Nephron (organoid): ENCODE measurements at regions not wholly inside any gene's neighbourhood (a gene's known extent, or its start where the extent isn't known, plus 50 kb on each side); places are given as distances from the start of the nearest gene placed in this dataset.

Source experiments
- H3K27ac Mint-ChIP-seq, 3 experiments: 2 replicates each; pipeline ENCODE4 v1.8.0; 2020; ENCODE audit warnings: mixed read lengths in 3 of 3, mild to moderate bottlenecking in 2 of 3, moderate library complexity in 1 of 3
- H3K27me3 Mint-ChIP-seq: 2 replicates; pipeline ENCODE4 v1.8.0; 2021; ENCODE audit warnings: low read depth, mild to moderate bottlenecking, moderate library complexity, mixed read lengths
- H3K36me3 Mint-ChIP-seq: 2 replicates; pipeline ENCODE4 v1.8.0; 2020; ENCODE audit warnings: low read depth, mixed read lengths
- H3K4me1 Mint-ChIP-seq: 2 replicates; pipeline ENCODE4 v1.8.0; 2020; ENCODE audit warnings: mixed read lengths
- H3K4me3 Mint-ChIP-seq, 3 experiments: 2 replicates each; pipeline ENCODE4 v1.8.0; 2020; ENCODE audit warnings: mild to moderate bottlenecking in 3 of 3, mixed read lengths in 3 of 3, moderate library complexity in 2 of 3
- H3K9me3 Mint-ChIP-seq: 2 replicates; pipeline ENCODE4 v1.8.0; 2020; ENCODE audit warnings: mixed read lengths
- CTCF ChIP-seq, 3 experiments: fragments of 200-600 bp; sonication (generic); IDR thresholded peaks; one replicate each; pipeline ENCODE4 v1.5.0; 2021; ENCODE audit warnings: antibody characterized with exemption in 3 of 3; ENCODE audit not compliant: unreplicated experiment in 3 of 3

- no peaks in the 10 kb centered on the region for H3K27me3 Mint-ChIP-seq
- TF ChIP-seq CTCF (IDR thresholded peaks at IDR 0.05; ENCODE audit: unreplicated experiment in 3 of 3) = no peak
- H3K4me3 Mint-ChIP-seq = no peak overlapping the region
- H3K4me1 Mint-ChIP-seq = no peaks in the 10 kb centered on the region
- H3K36me3 Mint-ChIP-seq = no peaks in the 10 kb centered on the region
- no peak overlapping the region for H3K27ac Mint-ChIP-seq
- peaks cover 2% of the 10 kb centered on the region for H3K9me3 Mint-ChIP-seq
Observed at GRCh38 chr2:15863089-15863488, 77.3 kb upstream of the MYCN start.

GRCh38 chr2:15863494-15864175 is 76.7 kb upstream of the MYCN start:
- Mint-ChIP-seq H3K27me3 (no peaks in the 10 kb centered on the region), H3K4me1 (no peaks in the 10 kb centered on the region), H3K36me3 (no peaks in the 10 kb centered on the region), H3K4me3 (no peak overlapping the region), H3K27ac (no peak overlapping the region), H3K9me3 (peaks cover 6% of the 10 kb centered on the region)
- TF ChIP-seq CTCF (IDR thresholded peaks at IDR 0.05; ENCODE audit: unreplicated experiment in 3 of 3) = no peak

GRCh38 chr2:15864176-15864769 is 76.1 kb upstream of the MYCN start:
- TF ChIP-seq CTCF (IDR thresholded peaks at IDR 0.05; ENCODE audit: unreplicated experiment in 3 of 3) = no peak
- H3K4me3 Mint-ChIP-seq = no peak overlapping the region
- H3K27me3 Mint-ChIP-seq = no peaks in the 10 kb centered on the region
- no peaks in the 10 kb centered on the region for H3K4me1 Mint-ChIP-seq
- no peaks in the 10 kb centered on the region for H3K36me3 Mint-ChIP-seq
- H3K9me3 Mint-ChIP-seq = peaks cover 8% of the 10 kb centered on the region
- H3K27ac Mint-ChIP-seq = no peak overlapping the region

- Mint-ChIP-seq H3K27ac (no peak overlapping the region), H3K36me3 (no peaks in the 10 kb centered on the region)
Observed at GRCh38 chr2:15865923-15866322, 74.4 kb upstream of the MYCN start.

DNA sequence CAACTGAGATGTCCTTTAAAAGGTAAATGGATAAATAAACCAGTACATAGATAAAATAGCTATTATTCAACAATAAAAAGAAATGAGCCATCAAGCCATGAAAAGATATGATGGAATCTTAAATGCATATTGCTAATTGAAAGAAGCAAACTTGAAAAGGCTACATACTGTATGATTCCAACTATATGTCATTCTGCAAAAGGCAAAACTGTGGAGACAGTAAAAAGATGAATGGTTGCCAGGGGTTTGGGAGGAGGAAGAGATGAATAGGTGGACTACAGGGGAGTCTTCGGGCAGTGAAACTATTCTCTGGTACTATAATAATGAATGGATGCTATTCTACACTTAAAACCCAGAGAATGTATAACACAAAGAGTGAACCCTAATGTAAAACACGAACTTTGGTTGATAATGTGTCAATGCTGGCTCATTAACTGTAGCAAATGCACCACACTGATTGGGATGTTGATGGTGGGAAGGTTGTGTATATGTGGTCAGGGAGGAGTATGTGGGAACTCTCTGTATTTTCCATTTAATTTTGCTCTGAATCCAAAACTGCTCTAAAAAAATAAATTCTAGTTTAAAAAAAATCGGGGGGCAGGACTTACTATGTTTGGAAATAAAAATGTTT is 73.7 kb upstream of the MYCN start:
- TF ChIP-seq CTCF (IDR thresholded peaks at IDR 0.05; ENCODE audit: unreplicated experiment in 3 of 3) = no peak
- no peaks in the 10 kb centered on the region for H3K27me3 Mint-ChIP-seq
- H3K36me3 Mint-ChIP-seq = no peaks in the 10 kb centered on the region
- peaks cover 10% of the 10 kb centered on the region for H3K9me3 Mint-ChIP-seq
- no peaks in the 10 kb centered on the region for H3K4me1 Mint-ChIP-seq
- H3K27ac Mint-ChIP-seq = no peak overlapping the region
- no peak overlapping the region for H3K4me3 Mint-ChIP-seq

More at GRCh38 chr2:15865923-15866322, 74.4 kb upstream of the MYCN start:
- no peak for TF ChIP-seq CTCF (IDR thresholded peaks at IDR 0.05; ENCODE audit: unreplicated experiment in 3 of 3)
- Mint-ChIP-seq H3K9me3 (peaks cover 8% of the 10 kb centered on the region), H3K4me1 (no peaks in the 10 kb centered on the region), H3K27me3 (no peaks in the 10 kb centered on the region), H3K4me3 (no peak overlapping the region)
